GM12878 (cell line): ENCODE measurements at regions not wholly inside any gene's neighbourhood (a gene's known extent, or its start where the extent isn't known, plus 50 kb on each side); places are given as distances from the start of the nearest gene placed in this dataset.

ENCODE experiments used
- ATAC-seq: fragments of 200-7000 bp; cut with Tn5 transposase; 3 replicates; pipeline ENCODE4 v1.9.1; 2020; ENCODE audit warnings: mild to moderate bottlenecking, moderate library complexity
- BruUV-seq: library from RNA; stranded (reverse); fragments of 400-500 nt; replicated peaks from 2 replicates; lab custom pipeline; 2021; lab: Mats Ljungman, UMichigan
- CTCF ChIA-PET: fragments of 300-600 bp; sonication (Branson Sonifier 250); formaldehyde crosslinking; extraction: SDS; loops from one replicate; lab custom pipeline; 2021; ENCODE audit warnings: inconsistent platforms; lab: Yijun Ruan, JAX
- POLR2A ChIA-PET: fragments of 350-600 bp; formaldehyde crosslinking; extraction: SDS; loops from one replicate; lab custom pipeline; 2021; ENCODE audit warnings: inconsistent platforms; lab: Charles Lee
- RAD21 ChIA-PET: fragments of 300-600 bp; sonication (Branson Sonifier 250); formaldehyde crosslinking; loops from one replicate; lab custom pipeline; 2023; ENCODE audit warnings: antibody characterized with exemption; ENCODE audit not compliant: unreplicated experiment; lab: Charles Lee
- SMC1A ChIA-PET: fragments of 300-600 bp; sonication (Branson Sonifier 250); formaldehyde crosslinking; loops from one replicate; lab custom pipeline; 2023; ENCODE audit not compliant: unreplicated experiment, uncharacterized antibody; lab: Charles Lee
- DNase-seq: peaks from one replicate; pipeline ENCODE4 v3.0.0-alpha.2; 2011; ENCODE audit warnings: low read depth, low spot score
- FAIRE-seq: peaks from 3 replicates; lab custom pipeline; 2011; peaks lifted over from hg19 to GRCh38; lab: Jason Lieb, UNC
- H2AFZ ChIP-seq: 2 replicates; pipeline ENCODE4 v1.6.0; 2011; ENCODE audit warnings: low read depth, low read length, control low read depth; ENCODE audit not compliant: control insufficient read depth
- H3K27ac ChIP-seq: 2 replicates; pipeline ENCODE4 v1.5.1; 2011; ENCODE audit warnings: control low read depth; ENCODE audit not compliant: control insufficient read depth, insufficient read depth
- H3K27me3 ChIP-seq, 2 experiments: replicated peaks in 1 of 2; 2 replicates each; pipeline versions ENCODE4 v1.6.0 to v1.6.1; 2011; ENCODE audit warnings: low read length in 1 of 2; ENCODE audit not compliant: control insufficient read depth in 2 of 2, insufficient read depth in 2 of 2
- H3K36me3 ChIP-seq, 2 experiments: 2 replicates each; pipeline ENCODE4 v1.5.1; 2011; ENCODE audit warnings: low read length in 1 of 2; ENCODE audit not compliant: control insufficient read depth in 2 of 2, insufficient read depth in 2 of 2
- H3K4me1 ChIP-seq: 2 replicates; pipeline ENCODE4 v1.6.1; 2011; ENCODE audit warnings: mild to moderate bottlenecking, low read length, moderate library complexity, mixed read lengths; ENCODE audit not compliant: control insufficient read depth, insufficient read depth
- H3K4me2 ChIP-seq: 2 replicates; pipeline ENCODE4 v1.6.0; 2011; ENCODE audit warnings: control low read depth; ENCODE audit not compliant: control insufficient read depth, insufficient read depth
- H3K4me3 ChIP-seq: fragments of 200-600 bp; sonication (generic); 2 replicates; pipeline ENCODE4 v1.5.1; 2016
- H3K79me2 ChIP-seq: 2 replicates; pipeline ENCODE4 v1.6.0; 2011; ENCODE audit warnings: low read length; ENCODE audit not compliant: control insufficient read depth, insufficient read depth
- H3K9ac ChIP-seq: 2 replicates; pipeline ENCODE4 v1.8.0; 2011; ENCODE audit warnings: low read length, control low read depth, mixed read lengths; ENCODE audit not compliant: control insufficient read depth, insufficient read depth
- H3K9me3 ChIP-seq: replicated peaks from 3 replicates; pipeline ENCODE4 v1.5.1; 2011; ENCODE audit warnings: mild to moderate bottlenecking, low read length; ENCODE audit not compliant: control insufficient read depth, insufficient read depth
- H4K20me1 ChIP-seq: 2 replicates; pipeline ENCODE4 v1.6.0; 2011; ENCODE audit not compliant: control insufficient read depth, insufficient read depth
- BACH1 ChIP-seq: fragments of 450-650 bp; IDR thresholded peaks from 2 replicates; pipeline ENCODE4 v1.6.1; 2017; ENCODE audit warnings: mild to moderate bottlenecking, borderline replicate concordance
- EGR1 ChIP-seq, 2 experiments: IDR thresholded peaks; 1 replicate in 1 of 2; 2 replicates in 1 of 2; pipeline ENCODE4 v1.6.1; 2011 to 2012; ENCODE audit warnings: low read depth in 2 of 2, low read length in 2 of 2, borderline replicate concordance in 1 of 2, mild to moderate bottlenecking in 1 of 2, moderate library complexity in 1 of 2
- EP300 ChIP-seq, 2 experiments: fragments of 150-350 bp in 1 of 2; IDR thresholded peaks; 2 replicates each; pipeline ENCODE4 v1.6.1; 2011 to 2012; ENCODE audit warnings: low read depth in 2 of 2, low read length in 2 of 2, borderline replicate concordance in 1 of 2, improper control_type of control experiment in 1 of 2, inconsistent platforms in 1 of 2; ENCODE audit not compliant: control insufficient read depth in 1 of 2
- HCFC1 ChIP-seq: fragments of 150-350 bp; IDR thresholded peaks from 2 replicates; pipeline ENCODE4 v1.6.1; 2014; ENCODE audit warnings: low read length
- HDGF ChIP-seq: fragments of 450-650 bp; IDR thresholded peaks from 2 replicates; pipeline ENCODE4 v1.6.1; 2016; ENCODE audit warnings: antibody characterized with exemption
- NFXL1 ChIP-seq: fragments of 450-650 bp; IDR thresholded peaks from 2 replicates; pipeline ENCODE4 v1.6.1; 2017; ENCODE audit warnings: antibody characterized with exemption, mild to moderate bottlenecking, borderline replicate concordance
- PAX5 ChIP-seq: IDR thresholded peaks from 2 replicates; pipeline ENCODE4 v1.6.1; 2011; ENCODE audit warnings: low read depth, low read length, borderline replicate concordance
- POLR2A ChIP-seq: IDR thresholded peaks from 2 replicates; pipeline ENCODE4 v1.6.1; 2011; ENCODE audit warnings: low read depth, mild to moderate bottlenecking, low read length
- POLR2AphosphoS2 ChIP-seq: IDR thresholded peaks from 2 replicates; pipeline ENCODE4 v1.6.1; 2011; ENCODE audit warnings: low read depth, mild to moderate bottlenecking, low read length, improper control_type of control experiment, moderate library complexity
- RELA ChIP-seq: fragments of 450-650 bp; IDR thresholded peaks from 2 replicates; pipeline ENCODE4 v1.8.0; 2014; ENCODE audit warnings: borderline replicate concordance; ENCODE audit not compliant: partially characterized antibody
- SIN3A ChIP-seq: IDR thresholded peaks from 2 replicates; pipeline ENCODE4 v1.6.1; 2012; ENCODE audit warnings: low read depth, low read length, improper control_type of control experiment
- SPI1 ChIP-seq: IDR thresholded peaks from 2 replicates; pipeline ENCODE4 v1.6.1; 2011; ENCODE audit warnings: low read depth, mild to moderate bottlenecking, low read length, moderate library complexity, borderline replicate concordance; ENCODE audit not compliant: insufficient read depth
- STAT1 ChIP-seq: fragments of 450-650 bp; conservative IDR thresholded peaks from 2 replicates; pipeline ENCODE4 v1.6.1; 2014; ENCODE audit warnings: antibody characterized with exemption, mild to moderate bottlenecking
- ZZZ3 ChIP-seq: IDR thresholded peaks from 2 replicates; pipeline ENCODE4 v1.6.1; 2011; ENCODE audit warnings: low read depth; ENCODE audit not compliant: control insufficient read depth, insufficient read length
- in situ Hi-C: fragments of 300-500 bp; cut with MboI; formaldehyde crosslinking; loops from 9 replicates; pipeline ENCODE4 v1.14.3; 2018; ENCODE audit warnings: mixed read lengths
- intact Hi-C: fragments of 100-400 bp; cut with micrococcal nuclease; formaldehyde crosslinking; loops from one replicate; pipeline ENCODE4 v1.14.2; 2022; ENCODE audit not compliant: unreplicated experiment
- TF ChIP-seq, protein P1 (sequence below): fragments of 450-650 bp; IDR thresholded peaks from 2 replicates; pipeline ENCODE4 v1.6.1; 2016; ENCODE audit warnings: mild to moderate bottlenecking
- TF ChIP-seq, protein P2 (sequence below): fragments of 450-650 bp; formaldehyde crosslinking; IDR thresholded peaks from 2 replicates; pipeline ENCODE4 v1.4.0; 2020; ENCODE audit warnings: mild to moderate bottlenecking, moderate library complexity
- TF ChIP-seq, protein P3 (sequence below): IDR thresholded peaks from 2 replicates; pipeline ENCODE4 v1.6.1; 2012; ENCODE audit warnings: low read depth, low read length, improper control_type of control experiment
- TF ChIP-seq, protein P4 (sequence below), 3 experiments: IDR thresholded peaks in 2 of 3; conservative IDR thresholded peaks in 1 of 3; 2 replicates each; pipeline ENCODE4 v1.5.1; 2011; ENCODE audit warnings: low read depth in 3 of 3, low read length in 3 of 3, mild to moderate bottlenecking in 3 of 3, control low read depth in 2 of 3, moderate library complexity in 2 of 3, inconsistent platforms in 1 of 3, mixed read lengths in 1 of 3; ENCODE audit not compliant: control insufficient read depth in 2 of 3, insufficient read depth in 1 of 3; ENCODE audit errors: extremely low read depth in 1 of 3

DNA sequence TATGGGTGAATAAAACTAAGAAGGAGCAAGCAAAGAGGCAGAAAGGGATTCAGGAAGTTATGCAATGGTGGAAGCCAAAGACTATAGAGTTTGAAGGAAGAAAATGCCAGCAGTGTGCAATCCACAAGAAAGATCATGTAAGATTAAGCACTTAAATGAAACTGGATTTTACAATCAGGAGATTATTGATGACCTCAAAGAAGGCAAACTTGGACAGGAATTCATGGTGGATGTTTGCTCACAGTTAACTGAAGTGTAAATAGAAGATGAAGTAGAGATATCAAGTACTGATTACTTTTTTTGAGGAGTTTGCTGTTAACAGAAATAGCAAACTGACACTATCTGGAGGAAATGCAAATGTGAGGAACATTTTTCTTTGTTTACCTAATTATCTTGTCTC is 308.9 kb downstream of the RND3 start:
- H2AFZ ChIP-seq: no peak overlapping the region
- no TSS peak for BruUV-seq
- intact Hi-C loops (no loop called here), in situ Hi-C loops (no loop called here)
- ChIA-PET RAD21 (no interaction called here), POLR2A (no interaction called here), CTCF (no interaction called here), SMC1A (no interaction called here)
- FAIRE-seq (no peak), ATAC-seq (no peak), DNase-seq (no peak)
- H3K36me3 ChIP-seq: no peaks in the 10 kb centered on the region
- no peak overlapping the region for H3K27ac ChIP-seq
- H3K4me1 ChIP-seq: no peaks in the 10 kb centered on the region
- H3K27me3 ChIP-seq: no peaks in the 10 kb centered on the region
- H3K4me3 ChIP-seq: no peak overlapping the region
- H3K9me3 ChIP-seq: no peaks in the 10 kb centered on the region
- H3K9ac ChIP-seq: no peak overlapping the region
- no peaks in the 10 kb centered on the region for H4K20me1 ChIP-seq
- no peaks in the 10 kb centered on the region for H3K79me2 ChIP-seq
- H3K4me2 ChIP-seq: no peak overlapping the region
- TF ChIP-seq STAT1: no peak
- TF ChIP-seq RELA: no peak
- TF ChIP-seq SIN3A: no peak
- TF ChIP-seq PAX5: no peak
- no peak for TF ChIP-seq EP300 (IDR thresholded peaks at IDR 0.05; ENCODE audit: borderline replicate concordance in 1 of 2, control insufficient read depth in 1 of 2, low read depth in 2 of 2, low read length in 2 of 2)
- TF ChIP-seq HCFC1: no peak
- TF ChIP-seq, protein P1, sequence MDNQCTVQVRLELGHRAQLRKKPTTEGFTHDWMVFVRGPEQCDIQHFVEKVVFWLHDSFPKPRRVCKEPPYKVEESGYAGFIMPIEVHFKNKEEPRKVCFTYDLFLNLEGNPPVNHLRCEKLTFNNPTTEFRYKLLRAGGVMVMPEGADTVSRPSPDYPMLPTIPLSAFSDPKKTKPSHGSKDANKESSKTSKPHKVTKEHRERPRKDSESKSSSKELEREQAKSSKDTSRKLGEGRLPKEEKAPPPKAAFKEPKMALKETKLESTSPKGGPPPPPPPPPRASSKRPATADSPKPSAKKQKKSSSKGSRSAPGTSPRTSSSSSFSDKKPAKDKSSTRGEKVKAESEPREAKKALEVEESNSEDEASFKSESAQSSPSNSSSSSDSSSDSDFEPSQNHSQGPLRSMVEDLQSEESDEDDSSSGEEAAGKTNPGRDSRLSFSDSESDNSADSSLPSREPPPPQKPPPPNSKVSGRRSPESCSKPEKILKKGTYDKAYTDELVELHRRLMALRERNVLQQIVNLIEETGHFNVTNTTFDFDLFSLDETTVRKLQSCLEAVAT: no peak
- TF ChIP-seq, protein P2, sequence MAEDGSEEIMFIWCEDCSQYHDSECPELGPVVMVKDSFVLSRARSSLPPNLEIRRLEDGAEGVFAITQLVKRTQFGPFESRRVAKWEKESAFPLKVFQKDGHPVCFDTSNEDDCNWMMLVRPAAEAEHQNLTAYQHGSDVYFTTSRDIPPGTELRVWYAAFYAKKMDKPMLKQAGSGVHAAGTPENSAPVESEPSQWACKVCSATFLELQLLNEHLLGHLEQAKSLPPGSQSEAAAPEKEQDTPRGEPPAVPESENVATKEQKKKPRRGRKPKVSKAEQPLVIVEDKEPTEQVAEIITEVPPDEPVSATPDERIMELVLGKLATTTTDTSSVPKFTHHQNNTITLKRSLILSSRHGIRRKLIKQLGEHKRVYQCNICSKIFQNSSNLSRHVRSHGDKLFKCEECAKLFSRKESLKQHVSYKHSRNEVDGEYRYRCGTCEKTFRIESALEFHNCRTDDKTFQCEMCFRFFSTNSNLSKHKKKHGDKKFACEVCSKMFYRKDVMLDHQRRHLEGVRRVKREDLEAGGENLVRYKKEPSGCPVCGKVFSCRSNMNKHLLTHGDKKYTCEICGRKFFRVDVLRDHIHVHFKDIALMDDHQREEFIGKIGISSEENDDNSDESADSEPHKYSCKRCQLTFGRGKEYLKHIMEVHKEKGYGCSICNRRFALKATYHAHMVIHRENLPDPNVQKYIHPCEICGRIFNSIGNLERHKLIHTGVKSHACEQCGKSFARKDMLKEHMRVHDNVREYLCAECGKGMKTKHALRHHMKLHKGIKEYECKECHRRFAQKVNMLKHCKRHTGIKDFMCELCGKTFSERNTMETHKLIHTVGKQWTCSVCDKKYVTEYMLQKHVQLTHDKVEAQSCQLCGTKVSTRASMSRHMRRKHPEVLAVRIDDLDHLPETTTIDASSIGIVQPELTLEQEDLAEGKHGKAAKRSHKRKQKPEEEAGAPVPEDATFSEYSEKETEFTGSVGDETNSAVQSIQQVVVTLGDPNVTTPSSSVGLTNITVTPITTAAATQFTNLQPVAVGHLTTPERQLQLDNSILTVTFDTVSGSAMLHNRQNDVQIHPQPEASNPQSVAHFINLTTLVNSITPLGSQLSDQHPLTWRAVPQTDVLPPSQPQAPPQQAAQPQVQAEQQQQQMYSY: no peak
- TF ChIP-seq EGR1 (IDR thresholded peaks at IDR 0.05; ENCODE audit: borderline replicate concordance in 1 of 2, low read depth in 2 of 2, low read length in 2 of 2): no peak
- TF ChIP-seq NFXL1: no peak
- TF ChIP-seq POLR2A: no peak
- TF ChIP-seq HDGF: no peak
- TF ChIP-seq, protein P3, sequence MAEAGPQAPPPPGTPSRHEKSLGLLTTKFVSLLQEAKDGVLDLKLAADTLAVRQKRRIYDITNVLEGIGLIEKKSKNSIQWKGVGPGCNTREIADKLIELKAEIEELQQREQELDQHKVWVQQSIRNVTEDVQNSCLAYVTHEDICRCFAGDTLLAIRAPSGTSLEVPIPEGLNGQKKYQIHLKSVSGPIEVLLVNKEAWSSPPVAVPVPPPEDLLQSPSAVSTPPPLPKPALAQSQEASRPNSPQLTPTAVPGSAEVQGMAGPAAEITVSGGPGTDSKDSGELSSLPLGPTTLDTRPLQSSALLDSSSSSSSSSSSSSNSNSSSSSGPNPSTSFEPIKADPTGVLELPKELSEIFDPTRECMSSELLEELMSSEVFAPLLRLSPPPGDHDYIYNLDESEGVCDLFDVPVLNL: no peak
- TF ChIP-seq POLR2AphosphoS2: no peak
- TF ChIP-seq, protein P4, sequence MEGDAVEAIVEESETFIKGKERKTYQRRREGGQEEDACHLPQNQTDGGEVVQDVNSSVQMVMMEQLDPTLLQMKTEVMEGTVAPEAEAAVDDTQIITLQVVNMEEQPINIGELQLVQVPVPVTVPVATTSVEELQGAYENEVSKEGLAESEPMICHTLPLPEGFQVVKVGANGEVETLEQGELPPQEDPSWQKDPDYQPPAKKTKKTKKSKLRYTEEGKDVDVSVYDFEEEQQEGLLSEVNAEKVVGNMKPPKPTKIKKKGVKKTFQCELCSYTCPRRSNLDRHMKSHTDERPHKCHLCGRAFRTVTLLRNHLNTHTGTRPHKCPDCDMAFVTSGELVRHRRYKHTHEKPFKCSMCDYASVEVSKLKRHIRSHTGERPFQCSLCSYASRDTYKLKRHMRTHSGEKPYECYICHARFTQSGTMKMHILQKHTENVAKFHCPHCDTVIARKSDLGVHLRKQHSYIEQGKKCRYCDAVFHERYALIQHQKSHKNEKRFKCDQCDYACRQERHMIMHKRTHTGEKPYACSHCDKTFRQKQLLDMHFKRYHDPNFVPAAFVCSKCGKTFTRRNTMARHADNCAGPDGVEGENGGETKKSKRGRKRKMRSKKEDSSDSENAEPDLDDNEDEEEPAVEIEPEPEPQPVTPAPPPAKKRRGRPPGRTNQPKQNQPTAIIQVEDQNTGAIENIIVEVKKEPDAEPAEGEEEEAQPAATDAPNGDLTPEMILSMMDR (IDR thresholded peaks at IDR 0.05 in 2 of 3, conservative IDR thresholded peaks at IDR 0.05 in 1 of 3; ENCODE audit: control insufficient read depth in 2 of 3, extremely low read depth in 1 of 3, insufficient read depth in 1 of 3, low read depth in 3 of 3, low read length in 3 of 3): no peak
- TF ChIP-seq BACH1: no peak
- no peak for TF ChIP-seq SPI1
- no peak for TF ChIP-seq ZZZ3
